VCaP (cell line): ENCODE measurements at regions not wholly inside any gene's neighbourhood (a gene's known extent, or its start where the extent isn't known, plus 50 kb on each side); places are given as distances from the start of the nearest gene placed in this dataset.

Experiments used
- H3K27ac ChIP-seq: fragments of 450-650 bp; 2 replicates; pipeline ENCODE4 v1.5.1; 2017
- TF ChIP-seq, protein P1 (sequence below): fragments of 450-650 bp; conservative IDR thresholded peaks from 2 replicates; pipeline ENCODE4 v1.5.1; 2017; ENCODE audit warnings: mild to moderate bottlenecking, moderate library complexity

DNA sequence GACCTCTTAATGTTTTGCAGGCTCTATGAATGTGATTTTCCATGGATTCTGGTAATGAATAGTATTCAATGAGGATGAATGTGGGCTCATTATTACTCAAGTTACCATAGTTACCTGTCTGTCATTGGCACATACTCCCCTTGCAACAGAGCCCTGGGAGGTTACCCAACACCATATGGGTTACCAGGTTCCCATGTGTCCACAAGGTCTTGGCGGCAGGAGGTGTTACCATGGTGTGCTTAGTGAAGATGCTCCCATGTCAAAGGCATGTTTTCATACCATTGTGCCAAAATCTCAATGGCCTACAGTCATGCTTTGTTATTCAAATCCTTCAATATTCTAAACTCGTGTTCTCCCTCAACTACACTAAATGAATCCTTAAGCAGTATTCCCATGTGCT is 232.5 kb downstream of the HDGFL1 start:
- H3K27ac ChIP-seq = no peak overlapping the region
- TF ChIP-seq, protein P1, sequence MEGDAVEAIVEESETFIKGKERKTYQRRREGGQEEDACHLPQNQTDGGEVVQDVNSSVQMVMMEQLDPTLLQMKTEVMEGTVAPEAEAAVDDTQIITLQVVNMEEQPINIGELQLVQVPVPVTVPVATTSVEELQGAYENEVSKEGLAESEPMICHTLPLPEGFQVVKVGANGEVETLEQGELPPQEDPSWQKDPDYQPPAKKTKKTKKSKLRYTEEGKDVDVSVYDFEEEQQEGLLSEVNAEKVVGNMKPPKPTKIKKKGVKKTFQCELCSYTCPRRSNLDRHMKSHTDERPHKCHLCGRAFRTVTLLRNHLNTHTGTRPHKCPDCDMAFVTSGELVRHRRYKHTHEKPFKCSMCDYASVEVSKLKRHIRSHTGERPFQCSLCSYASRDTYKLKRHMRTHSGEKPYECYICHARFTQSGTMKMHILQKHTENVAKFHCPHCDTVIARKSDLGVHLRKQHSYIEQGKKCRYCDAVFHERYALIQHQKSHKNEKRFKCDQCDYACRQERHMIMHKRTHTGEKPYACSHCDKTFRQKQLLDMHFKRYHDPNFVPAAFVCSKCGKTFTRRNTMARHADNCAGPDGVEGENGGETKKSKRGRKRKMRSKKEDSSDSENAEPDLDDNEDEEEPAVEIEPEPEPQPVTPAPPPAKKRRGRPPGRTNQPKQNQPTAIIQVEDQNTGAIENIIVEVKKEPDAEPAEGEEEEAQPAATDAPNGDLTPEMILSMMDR = no peak

DNA sequence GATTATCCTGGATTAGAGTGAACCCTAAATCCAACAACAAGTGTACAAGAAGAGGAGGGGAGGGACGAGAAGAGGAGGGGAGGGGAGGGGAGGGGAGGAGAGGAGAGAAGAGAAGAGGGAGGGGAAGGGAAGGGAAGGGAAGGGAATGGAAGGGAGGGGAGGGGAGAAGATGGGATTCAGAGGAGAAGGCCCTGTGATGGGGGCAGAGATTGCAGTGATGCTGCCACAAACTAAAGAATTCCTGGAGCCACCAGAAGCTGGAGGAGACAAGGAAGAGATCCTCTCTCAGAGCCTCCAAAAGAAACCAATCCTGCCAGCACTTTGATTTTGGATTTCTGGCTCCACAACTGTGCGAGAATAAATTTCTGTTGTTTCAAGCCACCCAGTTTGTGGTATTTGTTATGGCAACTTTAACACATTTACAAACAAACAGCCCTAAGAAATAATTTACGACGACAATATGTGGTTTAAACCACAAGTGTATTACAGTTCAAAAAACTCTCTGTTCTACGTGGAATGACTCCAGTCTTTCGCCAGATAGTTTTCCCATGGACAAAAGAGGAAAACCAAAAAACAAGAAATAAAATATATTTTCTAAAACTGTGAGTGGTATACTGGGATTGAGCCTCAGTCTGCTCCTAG is 235.4 kb downstream of the HDGFL1 start:
- H3K27ac ChIP-seq = no peak overlapping the region
- TF ChIP-seq, protein P1 = no peak

DNA sequence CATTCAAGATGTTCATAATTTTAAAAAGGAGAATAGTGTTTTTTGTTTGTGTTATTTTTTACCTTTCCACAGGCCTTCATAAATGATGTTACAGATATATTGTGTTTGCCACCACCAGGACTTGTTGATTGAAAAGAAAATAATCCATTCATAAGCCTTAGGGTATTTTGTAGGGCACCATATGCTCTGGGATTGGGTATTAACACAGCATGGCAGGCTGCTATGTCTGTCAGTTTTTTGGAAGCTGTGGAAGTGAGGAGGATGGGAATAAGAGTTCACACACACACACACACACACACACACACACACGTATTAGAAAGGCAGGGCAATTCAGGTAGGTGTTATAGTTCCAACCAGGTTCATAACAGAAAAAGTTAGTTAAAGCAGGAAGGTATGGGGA is 237.9 kb downstream of the HDGFL1 start:
- TF ChIP-seq, protein P1 = no peak
- H3K27ac ChIP-seq = no peak overlapping the region

DNA sequence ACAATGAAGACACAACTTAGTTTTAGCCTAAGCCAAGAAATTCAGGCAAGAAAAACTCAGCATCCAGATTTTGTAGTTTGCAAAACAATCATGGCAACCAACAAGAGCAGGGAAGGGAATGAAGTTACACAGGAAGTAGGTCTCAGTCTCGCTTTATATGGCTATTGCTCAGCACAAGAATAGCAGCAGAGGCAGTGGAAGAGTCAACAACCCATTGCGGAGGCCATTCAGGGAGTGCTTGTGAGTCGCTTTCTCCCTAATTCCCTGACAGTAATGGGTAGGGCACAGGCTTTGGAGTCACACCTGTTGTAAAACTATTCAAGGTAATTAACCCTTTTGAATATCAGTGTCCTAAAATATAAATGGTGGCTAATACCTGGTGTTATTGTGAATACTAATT is 238.5 kb downstream of the HDGFL1 start:
- TF ChIP-seq, protein P1 = no peak
- H3K27ac ChIP-seq = no peak overlapping the region

DNA sequence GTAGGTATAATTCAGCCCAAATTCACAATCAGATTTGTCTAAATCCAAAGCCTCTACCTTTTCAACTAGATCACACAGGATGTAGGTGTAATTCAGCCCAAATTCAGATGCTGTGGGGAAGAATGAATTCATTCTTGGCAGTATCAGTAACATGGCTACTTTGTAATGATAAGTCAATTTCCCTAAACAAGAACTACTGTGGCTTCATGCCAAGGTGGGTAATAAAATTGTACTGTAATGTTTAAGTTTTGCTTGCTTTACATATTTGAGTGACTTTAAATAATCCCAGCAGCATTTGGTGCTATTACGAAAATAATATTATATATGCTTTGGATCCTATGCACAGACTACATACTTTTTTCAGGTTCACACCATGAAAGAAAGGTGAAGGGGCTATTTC is 239.1 kb downstream of the HDGFL1 start:
- TF ChIP-seq, protein P1 = no peak
- no peak overlapping the region for H3K27ac ChIP-seq

DNA sequence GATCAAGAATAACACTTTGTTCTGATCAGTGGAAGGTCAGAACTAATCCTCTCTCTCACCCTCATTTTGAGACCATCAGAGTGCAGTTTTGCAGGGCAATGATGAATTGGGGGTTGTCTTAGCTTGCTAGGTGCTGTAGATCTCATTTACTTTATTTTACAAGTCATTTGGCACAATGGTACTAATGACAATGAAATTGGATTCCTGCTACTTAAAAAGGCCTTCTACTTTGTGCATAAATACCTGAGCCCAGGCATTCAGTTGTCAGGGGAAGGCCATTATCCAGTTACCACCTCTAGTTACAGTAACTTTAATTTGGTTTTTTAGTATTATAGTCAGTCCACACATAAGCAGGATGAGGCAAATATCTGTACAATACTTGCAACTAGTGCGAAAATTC is 240.0 kb downstream of the HDGFL1 start:
- H3K27ac ChIP-seq = no peak overlapping the region
- TF ChIP-seq, protein P1 = no peak

DNA sequence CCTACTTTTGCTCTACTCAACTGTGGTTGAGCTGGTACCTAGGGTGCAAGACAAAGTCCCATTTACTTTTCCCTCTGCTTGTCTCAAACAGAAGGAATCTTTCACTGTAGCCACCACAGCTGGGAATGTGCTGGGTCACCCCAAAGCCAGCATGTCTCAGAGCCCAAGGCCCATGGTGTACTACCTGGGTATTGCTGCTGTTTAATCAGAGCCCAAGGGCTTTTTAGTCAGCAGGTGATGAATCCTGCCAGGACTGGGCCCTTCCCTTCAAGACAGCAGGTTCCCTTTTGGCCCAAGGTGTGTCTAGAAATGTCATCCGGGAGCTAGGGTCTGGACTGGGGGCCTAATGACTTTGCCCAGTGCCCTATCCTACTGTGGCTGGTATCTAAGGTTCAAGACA is 249.8 kb downstream of the HDGFL1 start:
- H3K27ac ChIP-seq = no peak overlapping the region
- TF ChIP-seq, protein P1 = no peak
